Right hindlimb (tissue), 1 donor: ENCODE measurements at regions not wholly inside any gene's neighbourhood (a gene's known extent, or its start where the extent isn't known, plus 50 kb on each side); places are given as distances from the start of the nearest gene placed in this dataset.

Experiments used
- DNase-seq: peaks from one replicate; pipeline ENCODE4 v3.0.0-alpha.2; 2018

GRCh38 chr20:24718277-24718676 lies 230.8 kb upstream of the CST7 start:
- DNase-seq, result no peak

DNA sequence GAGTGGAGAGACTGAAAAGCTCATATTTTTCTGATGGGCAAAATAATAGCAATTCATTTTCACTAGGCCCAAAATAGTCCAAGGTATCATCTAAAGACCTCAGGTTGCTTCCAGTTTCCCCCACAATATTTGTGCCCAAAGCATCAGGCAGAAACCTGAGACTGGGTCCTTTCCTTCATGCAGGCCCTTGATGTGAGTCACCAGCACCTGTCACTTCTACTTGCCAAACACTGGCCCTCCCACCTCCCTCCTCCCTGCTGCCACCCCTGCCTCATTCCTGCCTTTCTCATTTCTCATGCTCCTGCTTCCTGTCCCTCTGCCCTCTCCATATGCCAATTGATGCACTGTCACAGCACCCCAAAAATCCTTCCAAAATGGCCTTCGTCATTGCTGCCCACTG lies 230.4 kb upstream of the CST7 start:
- DNase-seq, result no peak

DNA sequence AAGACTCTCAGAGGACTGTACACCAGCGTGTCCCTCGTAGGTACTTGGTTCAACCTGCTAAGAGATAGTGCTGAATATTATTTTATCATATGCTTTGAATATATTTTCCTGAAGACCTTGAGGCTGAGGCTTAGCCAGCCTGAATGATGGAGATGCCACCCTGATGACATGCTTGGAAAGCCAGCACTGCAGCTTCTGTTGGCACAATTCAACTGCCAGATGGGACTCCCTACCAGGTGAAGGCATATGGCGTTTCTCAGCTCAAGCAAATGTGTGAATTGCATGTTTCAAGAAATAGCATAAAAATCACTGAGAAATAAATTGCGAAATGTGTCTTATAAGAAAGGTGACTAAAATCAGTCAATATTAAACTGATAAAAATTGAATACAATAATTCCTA lies 228.1 kb upstream of the CST7 start:
- no peak for DNase-seq

DNA sequence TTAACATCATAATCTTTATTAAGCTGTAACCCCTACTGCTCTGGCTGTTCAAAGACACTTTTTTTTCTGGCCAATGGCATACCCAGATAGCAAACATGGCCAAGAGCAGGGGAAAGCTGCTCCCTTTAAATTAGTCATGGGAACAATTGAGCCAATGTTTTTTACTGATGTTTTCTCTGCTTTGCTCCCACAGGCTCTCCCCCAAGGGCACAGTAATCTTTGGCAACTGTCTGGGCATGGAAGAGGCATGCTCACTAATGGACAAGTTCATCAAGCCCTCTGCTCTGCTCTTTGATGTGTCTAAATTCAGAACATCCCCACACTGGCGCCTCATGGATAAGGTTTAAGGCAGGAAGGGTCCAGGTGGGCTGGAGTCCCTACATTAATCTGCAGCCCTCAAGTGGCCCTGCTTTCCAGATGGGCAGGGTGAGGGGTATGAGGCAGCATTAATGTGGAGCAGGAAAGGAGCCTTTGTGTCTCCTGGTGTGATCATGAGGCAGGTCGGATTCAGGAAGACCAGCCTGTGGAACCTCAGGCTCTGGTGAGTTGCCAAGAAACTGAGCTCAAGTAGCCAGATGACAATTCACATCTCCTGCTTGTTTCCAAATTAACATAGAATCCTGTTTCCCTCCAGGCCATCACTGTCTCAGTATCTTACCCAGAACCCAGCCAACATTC lies 227.0 kb upstream of the CST7 start:
- no peak for DNase-seq

- no peak for DNase-seq
Observed at GRCh38 chr20:24722586-24722985, 226.5 kb upstream of the CST7 start.

GRCh38 chr20:24723186-24723585 lies 225.9 kb upstream of the CST7 start:
- DNase-seq, result no peak

- DNase-seq, result no peak
Observed at GRCh38 chr20:24723647-24724352, 225.3 kb upstream of the CST7 start.

- no peak for DNase-seq
Observed at GRCh38 chr20:24724982-24725533, 224.0 kb upstream of the CST7 start.

DNA sequence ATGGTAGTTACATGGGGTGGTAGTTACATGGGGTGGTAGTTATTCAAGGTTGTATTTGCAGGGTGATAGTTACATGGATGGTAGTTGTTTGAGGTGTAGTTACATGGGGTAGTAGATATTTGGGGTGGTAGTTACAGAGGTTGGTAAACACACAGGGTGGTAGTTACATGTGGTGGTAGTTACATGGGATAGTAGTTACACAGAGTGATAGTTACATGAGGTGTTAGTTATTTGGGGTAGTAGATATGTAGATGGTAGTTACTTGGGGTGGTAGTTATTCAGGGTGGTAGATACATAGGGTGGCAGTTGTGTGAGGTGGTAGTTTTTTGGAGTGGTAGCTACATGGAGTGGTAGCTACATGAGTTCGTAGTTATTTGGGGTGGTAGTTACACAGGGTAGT lies 221.3 kb upstream of the CST7 start:
- DNase-seq, result no peak

- no peak for DNase-seq
Observed at GRCh38 chr20:24729896-24730605, 219.0 kb upstream of the CST7 start.

DNA sequence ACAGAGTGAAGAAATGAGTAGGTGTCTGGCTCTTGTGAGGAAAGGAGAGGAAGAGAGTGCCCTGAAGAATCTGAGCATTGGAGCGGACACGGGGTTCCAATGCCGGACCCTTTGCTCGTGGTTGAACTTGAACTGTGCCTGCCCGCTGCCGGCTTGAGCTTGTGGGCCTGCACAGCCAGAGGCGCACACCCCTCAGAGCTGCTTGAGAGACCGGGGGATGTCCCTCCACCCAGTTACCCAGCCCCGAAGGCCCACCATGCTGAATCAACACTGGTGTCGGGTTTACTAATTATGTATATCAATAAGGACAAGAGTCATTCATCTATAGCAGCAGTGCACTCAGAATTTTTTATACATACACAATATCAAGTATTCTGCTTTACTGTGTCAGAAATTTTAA lies 218.3 kb upstream of the CST7 start:
- no peak for DNase-seq

- no peak for DNase-seq
Observed at GRCh38 chr20:24731312-24731711, 217.8 kb upstream of the CST7 start.

DNA sequence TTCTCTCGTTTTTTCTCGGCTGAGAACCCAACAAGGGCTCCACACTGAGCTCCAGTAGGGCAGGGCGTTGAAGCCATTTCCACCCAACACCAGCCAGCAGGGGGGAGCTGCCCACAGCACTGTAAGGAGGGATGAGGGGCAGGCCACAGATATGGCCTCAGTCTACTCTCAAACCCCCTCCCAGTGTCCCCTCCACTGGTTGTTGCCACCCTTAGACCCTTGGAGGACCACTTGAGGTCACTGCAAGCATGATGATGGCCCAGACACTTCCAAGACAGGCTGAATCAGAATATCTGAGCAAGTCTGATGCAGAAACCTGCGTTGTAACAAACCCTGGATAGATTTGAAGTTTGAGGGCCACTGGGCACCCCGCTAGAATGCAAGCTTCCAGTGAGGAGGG lies 217.0 kb upstream of the CST7 start:
- no peak for DNase-seq

DNA sequence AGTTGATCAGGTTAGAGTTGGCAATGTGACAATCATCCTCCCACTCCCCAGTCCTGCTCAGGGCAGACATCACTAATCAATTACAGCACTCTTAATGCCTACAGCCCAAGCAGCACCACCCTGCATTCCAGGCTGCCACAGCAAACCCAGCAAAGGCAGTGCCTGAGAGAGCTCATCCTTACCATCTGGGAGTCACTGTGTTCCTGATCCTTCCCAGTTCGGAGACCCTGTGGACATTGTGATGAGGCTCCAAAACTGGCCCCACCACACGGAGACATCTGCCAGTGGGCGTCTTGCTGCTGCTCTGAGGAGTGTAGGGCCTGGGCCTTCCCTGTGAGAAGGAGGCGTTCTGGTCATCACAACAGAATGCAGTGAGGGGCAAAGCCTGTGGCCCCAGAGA lies 216.5 kb upstream of the CST7 start:
- DNase-seq, result no peak

GRCh38 chr20:24733416-24733815 lies 215.7 kb upstream of the CST7 start:
- no peak for DNase-seq

- no peak for DNase-seq
Observed at GRCh38 chr20:24734139-24734538, 214.9 kb upstream of the CST7 start.

- DNase-seq, result no peak
Observed at GRCh38 chr20:24735263-24735662, 213.8 kb upstream of the CST7 start.

GRCh38 chr20:24736131-24736843 lies 212.8 kb upstream of the CST7 start:
- no peak for DNase-seq

- no peak for DNase-seq
Observed at GRCh38 chr20:24736844-24737211, 212.2 kb upstream of the CST7 start.

DNA sequence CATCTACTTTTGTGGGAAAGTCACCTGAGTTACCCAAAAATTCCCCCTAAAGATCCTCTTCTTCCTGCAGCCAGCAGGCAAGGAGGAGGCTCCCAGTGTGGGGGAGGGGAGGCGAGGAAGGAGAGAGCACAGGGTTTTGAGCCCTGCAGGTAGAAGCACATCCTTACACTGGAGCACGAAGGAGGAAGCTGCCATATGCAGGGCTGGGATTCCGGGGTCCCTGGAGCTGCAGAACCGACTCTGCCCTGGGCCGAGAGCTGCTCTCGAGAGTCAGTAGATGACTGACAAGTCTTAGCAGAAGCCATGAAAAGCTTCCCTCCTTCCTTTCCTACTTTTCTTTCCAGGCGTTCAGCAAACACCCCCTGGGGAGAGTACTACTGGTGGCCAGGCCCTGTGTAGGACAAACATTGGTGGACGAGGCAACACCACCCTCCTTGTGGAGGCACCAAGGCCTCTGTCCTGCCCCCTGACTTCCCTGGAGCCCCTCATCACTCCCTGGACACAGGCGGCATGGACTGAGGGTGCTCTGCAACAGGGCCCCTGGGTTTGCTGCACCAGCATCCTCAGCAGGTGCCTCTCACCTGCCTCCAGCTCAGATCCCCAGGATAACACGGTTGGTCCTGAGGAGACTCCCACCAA lies 211.7 kb upstream of the CST7 start:
- DNase-seq, result no peak

DNA sequence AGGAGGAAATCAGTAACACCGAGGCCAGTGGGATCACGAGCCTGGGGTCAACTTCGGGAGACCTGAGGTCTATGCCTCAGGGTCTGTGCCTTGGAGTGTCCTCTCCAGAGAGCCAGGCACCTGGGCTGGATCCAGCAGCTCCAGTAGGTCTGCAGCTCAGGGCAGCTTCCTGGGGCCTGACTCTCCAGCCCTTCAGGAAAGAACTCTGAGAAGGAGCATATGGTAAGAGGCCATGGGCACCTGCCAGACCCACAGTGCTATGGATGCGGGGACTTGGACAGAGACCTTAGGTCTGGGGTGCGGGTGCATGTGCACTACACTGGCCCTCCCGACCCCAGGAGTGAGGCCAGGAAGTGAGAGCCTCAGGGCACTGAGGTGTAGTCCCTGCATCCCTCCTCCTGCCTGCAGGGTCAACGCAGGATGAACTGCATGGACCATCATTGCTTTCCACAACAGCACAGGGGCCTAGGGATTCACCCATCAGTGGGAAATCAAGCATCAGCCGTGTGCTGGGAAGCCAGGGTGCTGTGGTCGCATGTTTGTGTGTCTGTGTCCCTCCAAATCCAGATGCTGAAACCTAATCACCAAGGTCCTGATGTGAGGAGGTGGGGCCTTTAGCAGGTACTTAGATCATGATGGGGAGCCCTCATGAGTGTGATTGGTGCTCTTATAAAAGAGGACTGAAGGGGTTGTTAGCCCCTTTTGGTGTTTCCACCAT lies 210.9 kb upstream of the CST7 start:
- no peak for DNase-seq

DNA sequence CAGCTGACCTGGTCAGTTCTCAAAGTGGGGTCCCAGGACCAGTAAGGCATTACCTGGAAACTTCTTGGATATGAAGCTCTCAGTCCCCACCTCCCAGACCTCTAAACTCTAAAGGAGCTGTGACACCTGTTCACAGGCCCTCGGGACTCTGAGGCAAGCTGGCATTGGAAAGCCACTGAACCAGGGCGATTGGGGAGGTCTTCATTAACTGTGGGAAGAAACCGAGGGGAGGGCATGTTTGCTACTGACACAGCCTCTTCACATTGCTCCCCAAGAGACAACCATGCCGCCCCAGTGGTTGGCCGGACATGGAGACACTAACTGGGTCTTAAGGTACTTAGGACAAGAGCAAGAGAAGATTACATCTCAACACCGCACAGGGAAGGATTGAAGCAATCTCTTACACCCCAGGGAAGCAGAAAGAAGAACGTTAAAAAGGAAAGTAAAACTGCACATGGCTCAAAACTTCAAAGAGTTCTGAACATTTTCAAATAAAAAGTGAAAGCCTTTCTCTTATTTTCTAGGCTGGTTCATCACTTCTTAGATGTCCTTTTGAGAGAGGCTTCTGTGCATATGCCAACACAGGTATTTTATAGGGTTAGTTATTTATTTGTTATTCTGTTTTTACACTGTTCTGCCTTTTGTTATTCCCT lies 210.0 kb upstream of the CST7 start:
- no peak for DNase-seq
